Thyroid gland (tissue), 4 donors: ENCODE measurements at regions not wholly inside any gene's neighbourhood (a gene's known extent, or its start where the extent isn't known, plus 50 kb on each side); places are given as distances from the start of the nearest gene placed in this dataset.

Experiments used
- DNase-seq, 2 donors: peaks; one replicate each; pipeline ENCODE4 v3.0.0-alpha.2; 2019
- H3K27ac ChIP-seq, 3 donors: fragments of 200-600 bp; sonication (generic); 1 replicate in 2 of 3; 2 replicates in 1 of 3; pipeline ENCODE4 v1.5.1; 2016 to 2019; ENCODE audit warnings: mild to moderate bottlenecking in 1 of 3, moderate library complexity in 1 of 3
- H3K27me3 ChIP-seq: fragments of 200-600 bp; sonication (generic); one replicate; pipeline ENCODE4 v1.5.1; 2019
- H3K36me3 ChIP-seq, 2 donors: fragments of 200-600 bp; sonication (generic); one replicate each; pipeline ENCODE4 v1.5.1; 2016 to 2019
- H3K4me1 ChIP-seq, 2 donors: fragments of 200-600 bp; sonication (generic); one replicate each; pipeline ENCODE4 v1.5.1; 2017 to 2019
- H3K4me3 ChIP-seq, 3 donors: fragments of 200-600 bp; sonication (generic); replicated peaks in 1 of 3; 1 replicate in 2 of 3; 2 replicates in 1 of 3; pipeline ENCODE4 v1.5.1; 2016; ENCODE audit warnings: mild to moderate bottlenecking in 1 of 3
- H3K9me3 ChIP-seq: fragments of 200-600 bp; sonication (generic); one replicate; pipeline ENCODE4 v1.5.1; 2017
- POLR2A ChIP-seq, 2 donors: fragments of 450-650 bp; IDR thresholded peaks; one replicate each; pipeline ENCODE4 v1.6.1; 2017; ENCODE audit warnings: antibody characterized with exemption in 2 of 2, mild to moderate bottlenecking in 2 of 2, moderate library complexity in 1 of 2
- WGBS, 2 donors: methylation state at CpG; one replicate each; pipeline ENCODE4 v1.1.5; 2017; 5-methylcytosine and 5-hydroxymethylcytosine counted together
- intact Hi-C: fragments of 100-400 bp; cut with DNase I; formaldehyde crosslinking; loops from one replicate; pipeline ENCODE4 v1.15.1; 2023
- TF ChIP-seq, protein P1 (sequence below), 6 experiments: fragments of 200-600 bp in 3 of 6; fragments of 450-650 bp in 3 of 6; sonication (generic) in 3 of 6; IDR thresholded peaks; one replicate each; pipeline ENCODE4 v1.5.1; 2016 to 2019; ENCODE audit warnings: antibody characterized with exemption in 6 of 6, mild to moderate bottlenecking in 2 of 6, inconsistent platforms in 1 of 6, moderate library complexity in 1 of 6

DNA sequence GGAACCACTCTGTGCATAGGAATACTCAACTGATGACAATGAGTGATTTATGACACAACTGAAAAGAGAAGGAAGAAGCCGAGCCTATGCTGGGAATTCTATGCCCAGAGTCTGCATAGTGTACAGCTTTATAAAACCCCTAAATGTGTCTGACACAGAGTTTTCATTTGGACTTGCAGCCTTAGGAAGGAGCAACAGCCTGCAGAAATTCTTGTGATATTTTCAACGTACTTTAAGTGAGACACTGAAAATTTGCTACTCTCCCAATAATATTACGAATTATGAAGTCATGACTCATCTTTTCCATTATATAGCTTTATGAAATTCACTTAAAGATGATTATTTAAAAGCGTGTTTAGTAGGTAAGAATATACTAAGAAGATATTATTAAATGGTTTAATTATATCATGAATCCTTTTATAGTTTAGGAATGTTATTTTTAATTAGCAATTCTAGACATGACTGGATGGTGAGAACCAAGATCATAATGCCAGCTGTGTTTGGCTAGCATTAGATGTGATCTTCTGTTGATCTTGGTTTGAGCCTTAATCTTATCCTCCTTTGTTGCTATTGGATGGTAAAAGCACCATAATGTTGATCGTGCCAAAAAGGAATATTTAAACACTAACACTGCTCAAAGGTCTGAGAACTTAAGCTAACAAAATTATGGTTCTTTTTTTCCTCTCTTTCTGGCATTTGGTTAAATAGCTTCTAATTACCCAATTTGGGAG is 785.1 kb upstream of the ADGRL4 start:
- no peak overlapping the region for H3K27ac ChIP-seq
- intact Hi-C loops, result no loop called here
- TF ChIP-seq, protein P1, sequence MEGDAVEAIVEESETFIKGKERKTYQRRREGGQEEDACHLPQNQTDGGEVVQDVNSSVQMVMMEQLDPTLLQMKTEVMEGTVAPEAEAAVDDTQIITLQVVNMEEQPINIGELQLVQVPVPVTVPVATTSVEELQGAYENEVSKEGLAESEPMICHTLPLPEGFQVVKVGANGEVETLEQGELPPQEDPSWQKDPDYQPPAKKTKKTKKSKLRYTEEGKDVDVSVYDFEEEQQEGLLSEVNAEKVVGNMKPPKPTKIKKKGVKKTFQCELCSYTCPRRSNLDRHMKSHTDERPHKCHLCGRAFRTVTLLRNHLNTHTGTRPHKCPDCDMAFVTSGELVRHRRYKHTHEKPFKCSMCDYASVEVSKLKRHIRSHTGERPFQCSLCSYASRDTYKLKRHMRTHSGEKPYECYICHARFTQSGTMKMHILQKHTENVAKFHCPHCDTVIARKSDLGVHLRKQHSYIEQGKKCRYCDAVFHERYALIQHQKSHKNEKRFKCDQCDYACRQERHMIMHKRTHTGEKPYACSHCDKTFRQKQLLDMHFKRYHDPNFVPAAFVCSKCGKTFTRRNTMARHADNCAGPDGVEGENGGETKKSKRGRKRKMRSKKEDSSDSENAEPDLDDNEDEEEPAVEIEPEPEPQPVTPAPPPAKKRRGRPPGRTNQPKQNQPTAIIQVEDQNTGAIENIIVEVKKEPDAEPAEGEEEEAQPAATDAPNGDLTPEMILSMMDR (IDR thresholded peaks at IDR 0.05), result no peak
- TF ChIP-seq POLR2A (IDR thresholded peaks at IDR 0.05), result no peak
- no peaks in the 10 kb centered on the region for H3K27me3 ChIP-seq
- WGBS, 2 donors, result 73 to 84% methylated on average over 5 of the region's 5 CpGs
- DNase-seq, result no peak
- no peak overlapping the region for H3K4me3 ChIP-seq
- no peaks in the 10 kb centered on the region for H3K9me3 ChIP-seq
- H3K36me3 ChIP-seq, result no peaks in the 10 kb centered on the region
- no peaks in the 10 kb centered on the region for H3K4me1 ChIP-seq

GRCh38 chr1:79790950-79791349 is 784.4 kb upstream of the ADGRL4 start:
- Histone ChIP-seq H3K4me1 (no peaks in the 10 kb centered on the region), H3K4me3 (no peak overlapping the region), H3K36me3 (no peaks in the 10 kb centered on the region), H3K27me3 (no peaks in the 10 kb centered on the region), H3K9me3 (no peaks in the 10 kb centered on the region), H3K27ac (no peak overlapping the region)
- 45 to 60% methylated on average over 1 of the region's 1 CpG for WGBS, 2 donors
- intact Hi-C loops, result no loop called here
- DNase-seq, result no peak
- TF ChIP-seq, protein P1 (IDR thresholded peaks at IDR 0.05), result no peak
- no peak for TF ChIP-seq POLR2A (IDR thresholded peaks at IDR 0.05)

- Histone ChIP-seq H3K9me3 (no peaks in the 10 kb centered on the region), H3K27ac (no peak overlapping the region), H3K4me3 (no peak overlapping the region), H3K36me3 (no peaks in the 10 kb centered on the region), H3K4me1 (no peaks in the 10 kb centered on the region), H3K27me3 (no peaks in the 10 kb centered on the region)
- WGBS, 2 donors, result 66 to 69% methylated on average over 4 of the region's 4 CpGs
- no peak for TF ChIP-seq POLR2A (IDR thresholded peaks at IDR 0.05)
- TF ChIP-seq, protein P1 (IDR thresholded peaks at IDR 0.05), result no peak
- intact Hi-C loops, result no loop called here
- DNase-seq, result no peak
These were observed 781.1 kb upstream of the ADGRL4 start for GRCh38 chr1:79787631-79788030.

DNA sequence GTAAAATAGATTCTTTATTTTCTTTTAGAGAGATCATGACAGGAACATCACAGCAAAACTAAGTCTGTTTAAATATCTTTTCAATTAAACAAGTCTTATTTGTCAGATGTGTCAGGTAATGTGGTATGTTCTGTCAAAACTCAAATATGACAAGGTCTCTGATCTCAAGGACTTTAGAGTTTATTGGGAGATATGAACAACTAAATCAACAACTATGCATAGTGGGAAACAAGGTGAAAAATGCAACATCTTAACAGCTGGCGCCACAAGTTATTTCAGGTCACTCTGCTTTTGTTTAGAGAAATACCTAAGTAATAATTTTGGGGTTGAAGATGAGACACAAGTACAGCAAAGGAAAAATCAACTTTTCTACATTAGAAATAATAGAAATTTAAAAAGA is 779.4 kb upstream of the ADGRL4 start:
- Histone ChIP-seq H3K36me3 (no peaks in the 10 kb centered on the region), H3K9me3 (no peaks in the 10 kb centered on the region), H3K27me3 (no peaks in the 10 kb centered on the region), H3K27ac (no peak overlapping the region), H3K4me1 (no peaks in the 10 kb centered on the region), H3K4me3 (no peak overlapping the region)
- no peak for DNase-seq
- no peak for TF ChIP-seq POLR2A (IDR thresholded peaks at IDR 0.05)
- TF ChIP-seq, protein P1 (IDR thresholded peaks at IDR 0.05), result no peak
- WGBS, 2 donors, result 92 to 98% methylated on average over 1 of the region's 1 CpG
- intact Hi-C loops, result no loop called here

DNA sequence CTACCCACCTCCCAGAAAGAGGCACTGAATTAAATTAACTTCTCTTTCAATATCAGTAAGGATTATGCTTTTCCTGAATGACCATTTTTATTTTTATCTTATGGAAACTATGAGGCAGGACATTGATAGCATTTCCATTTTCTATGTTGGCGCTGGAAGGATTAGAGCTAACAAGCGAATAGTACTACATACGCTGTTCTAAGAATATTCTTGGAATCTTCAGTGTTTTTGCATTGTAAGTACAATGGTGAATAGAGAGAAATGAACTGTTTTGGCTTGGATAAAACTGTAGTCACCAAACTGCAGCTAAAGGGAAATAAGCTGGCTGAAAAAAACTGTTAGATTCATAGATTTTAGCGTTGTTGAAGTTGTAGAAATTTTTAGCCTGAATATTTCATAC is 779.0 kb upstream of the ADGRL4 start:
- Histone ChIP-seq H3K9me3 (no peaks in the 10 kb centered on the region), H3K4me3 (no peak overlapping the region), H3K27ac (no peak overlapping the region), H3K36me3 (no peaks in the 10 kb centered on the region), H3K27me3 (no peaks in the 10 kb centered on the region), H3K4me1 (no peaks in the 10 kb centered on the region)
- DNase-seq, result no peak
- TF ChIP-seq POLR2A (IDR thresholded peaks at IDR 0.05), result no peak
- TF ChIP-seq, protein P1 (IDR thresholded peaks at IDR 0.05), result no peak
- intact Hi-C loops, result no loop called here
- 90% methylated on average over 4 of the region's 4 CpGs for WGBS, 2 donors
